ENCODE measurements at regions not wholly inside any gene's neighbourhood (a gene's known extent, or its start where the extent isn't known, plus 50 kb on each side); places are given as distances from the start of the nearest gene placed in this dataset.

GRCh38 chr2:176582176-176582575 lies 312.9 kb downstream of the MTX2 start:
- H3K9me3 Mint-ChIP-seq, result no peaks in the 10 kb centered on the region
- no peak for ATAC-seq
- peaks cover 4% of the 10 kb centered on the region for H3K4me1 Mint-ChIP-seq

GRCh38 chr2:176582990-176583481 lies 313.8 kb downstream of the MTX2 start:
- Mint-ChIP-seq H3K36me3 (ENCODE audit: low read depth) (no peaks in the 10 kb centered on the region), H3K27me3 (peaks cover 41% of the 10 kb centered on the region), H3K9me3 (no peaks in the 10 kb centered on the region), H3K4me1 (peaks cover 4% of the 10 kb centered on the region), H3K27ac (no peak overlapping the region), H3K4me3 (no peak overlapping the region)
- ATAC-seq (no peak), DNase-seq (no peak)

More at GRCh38 chr2:176582176-176582575, 312.9 kb downstream of the MTX2 start:
- no peak overlapping the region for H3K4me3 Mint-ChIP-seq
- peaks cover 36% of the 10 kb centered on the region for H3K27me3 Mint-ChIP-seq
- no peak for DNase-seq
- H3K27ac Mint-ChIP-seq, result no peak overlapping the region
- H3K36me3 Mint-ChIP-seq (ENCODE audit: low read depth), result no peaks in the 10 kb centered on the region

GRCh38 chr2:176583607-176584006 lies 314.4 kb downstream of the MTX2 start:
- Mint-ChIP-seq H3K36me3 (ENCODE audit: low read depth) (no peaks in the 10 kb centered on the region), H3K9me3 (no peaks in the 10 kb centered on the region), H3K27me3 (peaks cover 38% of the 10 kb centered on the region), H3K27ac (no peak overlapping the region), H3K4me1 (peaks cover 4% of the 10 kb centered on the region), H3K4me3 (no peak overlapping the region)
- no peak for DNase-seq
- ATAC-seq, result peak; percentile 59

- Mint-ChIP-seq H3K9me3 (no peaks in the 10 kb centered on the region), H3K4me3 (no peak overlapping the region), H3K27me3 (peaks cover 33% of the 10 kb centered on the region), H3K27ac (no peak overlapping the region), H3K4me1 (peaks cover 4% of the 10 kb centered on the region), H3K36me3 (ENCODE audit: low read depth) (no peaks in the 10 kb centered on the region)
- DNase-seq, result no peak
- no peak for ATAC-seq
Measured at GRCh38 chr2:176584333-176584732, 315.1 kb downstream of the MTX2 start.

- no peaks in the 10 kb centered on the region for H3K9me3 Mint-ChIP-seq
- H3K27me3 Mint-ChIP-seq, result peaks cover 32% of the 10 kb centered on the region
Measured at GRCh38 chr2:176585291-176585690, 316.0 kb downstream of the MTX2 start.

GRCh38 chr2:176585791-176586190 lies 316.5 kb downstream of the MTX2 start:
- ATAC-seq, result no peak

More at GRCh38 chr2:176585291-176585690, 316.0 kb downstream of the MTX2 start:
- peaks cover 4% of the 10 kb centered on the region for H3K4me1 Mint-ChIP-seq
- DNase-seq, result no peak
- H3K4me3 Mint-ChIP-seq, result no peak overlapping the region
- no peak overlapping the region for H3K27ac Mint-ChIP-seq
- H3K36me3 Mint-ChIP-seq (ENCODE audit: low read depth), result no peaks in the 10 kb centered on the region
- ATAC-seq, result no peak

GRCh38 chr2:176589287-176589686 lies 320.0 kb downstream of the MTX2 start:
- H3K27me3 Mint-ChIP-seq, result peaks cover 28% of the 10 kb centered on the region
- ATAC-seq, result no peak
- H3K36me3 Mint-ChIP-seq (ENCODE audit: low read depth), result no peaks in the 10 kb centered on the region
- H3K9me3 Mint-ChIP-seq, result no peaks in the 10 kb centered on the region
- DNase-seq, result no peak
- H3K27ac Mint-ChIP-seq, result no peak overlapping the region
- H3K4me1 Mint-ChIP-seq, result no peaks in the 10 kb centered on the region
- no peak overlapping the region for H3K4me3 Mint-ChIP-seq

More at GRCh38 chr2:176585791-176586190, 316.5 kb downstream of the MTX2 start:
- Mint-ChIP-seq H3K4me3 (no peak overlapping the region), H3K4me1 (peaks cover 4% of the 10 kb centered on the region), H3K36me3 (ENCODE audit: low read depth) (no peaks in the 10 kb centered on the region), H3K27ac (no peak overlapping the region), H3K27me3 (peaks cover 32% of the 10 kb centered on the region), H3K9me3 (no peaks in the 10 kb centered on the region)
- DNase-seq, result no peak

GRCh38 chr2:176589825-176590440 lies 320.7 kb downstream of the MTX2 start:
- H3K9me3 Mint-ChIP-seq, result no peaks in the 10 kb centered on the region

GRCh38 chr2:176592216-176592615 lies 323.0 kb downstream of the MTX2 start:
- no peak for ATAC-seq
- no peaks in the 10 kb centered on the region for H3K4me1 Mint-ChIP-seq
- H3K9me3 Mint-ChIP-seq, result no peaks in the 10 kb centered on the region
- H3K27me3 Mint-ChIP-seq, result peaks cover 14% of the 10 kb centered on the region
- no peak overlapping the region for H3K27ac Mint-ChIP-seq
- no peaks in the 10 kb centered on the region for H3K36me3 Mint-ChIP-seq (ENCODE audit: low read depth)
- H3K4me3 Mint-ChIP-seq, result no peak overlapping the region
- no peak for DNase-seq

More at GRCh38 chr2:176589825-176590440, 320.7 kb downstream of the MTX2 start:
- no peak overlapping the region for H3K27ac Mint-ChIP-seq
- H3K4me1 Mint-ChIP-seq, result no peaks in the 10 kb centered on the region
- DNase-seq, result no peak
- no peak overlapping the region for H3K4me3 Mint-ChIP-seq
- peaks cover 27% of the 10 kb centered on the region for H3K27me3 Mint-ChIP-seq
- no peaks in the 10 kb centered on the region for H3K36me3 Mint-ChIP-seq (ENCODE audit: low read depth)
- no peak for ATAC-seq

- H3K4me1 Mint-ChIP-seq, result peaks cover 2% of the 10 kb centered on the region
- H3K36me3 Mint-ChIP-seq (ENCODE audit: low read depth), result no peaks in the 10 kb centered on the region
- no peak for ATAC-seq
- H3K9me3 Mint-ChIP-seq, result no peaks in the 10 kb centered on the region
- peaks cover 17% of the 10 kb centered on the region for H3K27me3 Mint-ChIP-seq
- DNase-seq, result no peak
- no peak overlapping the region for H3K27ac Mint-ChIP-seq
- H3K4me3 Mint-ChIP-seq, result no peak overlapping the region
Measured at GRCh38 chr2:176595986-176596385, 326.7 kb downstream of the MTX2 start.

- Mint-ChIP-seq H3K9me3 (no peaks in the 10 kb centered on the region), H3K27me3 (peaks cover 19% of the 10 kb centered on the region), H3K27ac (no peak overlapping the region), H3K36me3 (ENCODE audit: low read depth) (no peaks in the 10 kb centered on the region), H3K4me1 (peaks cover 2% of the 10 kb centered on the region), H3K4me3 (no peak overlapping the region)
- DNase-seq, result no peak
- ATAC-seq, result no peak
Measured at GRCh38 chr2:176597916-176598315, 328.7 kb downstream of the MTX2 start.

GRCh38 chr2:176598351-176598750 lies 329.1 kb downstream of the MTX2 start:
- no peak for ATAC-seq
- Mint-ChIP-seq H3K36me3 (ENCODE audit: low read depth) (no peaks in the 10 kb centered on the region), H3K4me3 (no peak overlapping the region), H3K27me3 (peaks cover 23% of the 10 kb centered on the region), H3K27ac (no peak overlapping the region), H3K9me3 (no peaks in the 10 kb centered on the region), H3K4me1 (peaks cover 2% of the 10 kb centered on the region)
- DNase-seq, result no peak

- H3K27ac Mint-ChIP-seq, result no peak overlapping the region
- H3K27me3 Mint-ChIP-seq, result peaks cover 20% of the 10 kb centered on the region
- no peaks in the 10 kb centered on the region for H3K9me3 Mint-ChIP-seq
- ATAC-seq (no peak), DNase-seq (no peak)
- no peak overlapping the region for H3K4me3 Mint-ChIP-seq
- H3K4me1 Mint-ChIP-seq, result peaks cover 2% of the 10 kb centered on the region
- no peaks in the 10 kb centered on the region for H3K36me3 Mint-ChIP-seq (ENCODE audit: low read depth)
Measured at GRCh38 chr2:176599796-176600485, 330.7 kb downstream of the MTX2 start.

- DNase-seq (no peak), ATAC-seq (no peak)
- H3K36me3 Mint-ChIP-seq (ENCODE audit: low read depth), result no peaks in the 10 kb centered on the region
- no peak overlapping the region for H3K4me3 Mint-ChIP-seq
- H3K27me3 Mint-ChIP-seq, result peaks cover 17% of the 10 kb centered on the region
- no peak overlapping the region for H3K27ac Mint-ChIP-seq
- H3K4me1 Mint-ChIP-seq, result peaks cover 2% of the 10 kb centered on the region
- no peaks in the 10 kb centered on the region for H3K9me3 Mint-ChIP-seq
Measured at GRCh38 chr2:176601066-176601465, 331.8 kb downstream of the MTX2 start.

GRCh38 chr2:176612036-176612435 lies 342.8 kb downstream of the MTX2 start:
- ATAC-seq (no peak), DNase-seq (no peak)
- H3K27me3 Mint-ChIP-seq, result peaks cover 35% of the 10 kb centered on the region
- H3K9me3 Mint-ChIP-seq, result no peaks in the 10 kb centered on the region
- no peak overlapping the region for H3K4me3 Mint-ChIP-seq
- H3K36me3 Mint-ChIP-seq (ENCODE audit: low read depth), result no peaks in the 10 kb centered on the region
- H3K4me1 Mint-ChIP-seq, result no peaks in the 10 kb centered on the region
- H3K27ac Mint-ChIP-seq, result no peak overlapping the region
